Hypothalamus (tissue), 51 donors: ENCODE measurements at regions not wholly inside any gene's neighbourhood (a gene's known extent, or its start where the extent isn't known, plus 50 kb on each side); places are given as distances from the start of the nearest gene placed in this dataset.
"Not testable (repeated sequence)": the region's sequence is repeated elsewhere in the genome, so short reads cannot be mapped to it uniquely, and the experiment has no call there.

Experiments
- DNase-seq, 51 donors: peaks; one replicate each; lab custom pipeline; 2025; lab: John Stamatoyannopoulos, UW

GRCh38 chr5:5781335-5781734 is 358.9 kb downstream of the ICE1 start:
- no peak for DNase-seq

- DNase-seq = no peak
Observed at GRCh38 chr5:5780253-5780652, 357.8 kb downstream of the ICE1 start.

GRCh38 chr5:5777013-5777412 is 354.5 kb downstream of the ICE1 start:
- no peak for DNase-seq

DNA sequence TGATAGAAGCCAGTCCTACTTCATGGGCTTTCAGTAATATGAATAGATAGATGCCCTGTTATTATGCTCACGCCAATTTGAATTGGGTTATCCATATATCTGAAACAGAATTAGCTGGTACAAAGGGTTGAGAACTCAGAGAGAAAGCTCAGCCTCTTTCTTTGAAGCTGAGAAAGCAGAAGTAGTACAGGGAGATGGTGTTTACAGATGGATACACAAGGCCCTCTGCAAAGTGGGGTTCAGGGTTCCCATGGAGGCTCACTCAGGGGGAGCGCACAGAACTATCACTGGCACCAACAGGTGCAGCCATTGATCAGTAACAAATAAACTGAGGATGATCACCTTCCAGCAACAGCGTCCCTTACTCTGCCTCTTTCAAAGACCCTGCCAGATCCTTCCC is 349.7 kb downstream of the ICE1 start:
- no peak for DNase-seq

- no peak for DNase-seq
Observed at GRCh38 chr5:5770825-5771224, 348.3 kb downstream of the ICE1 start.

GRCh38 chr5:5767286-5767928 is 344.9 kb downstream of the ICE1 start:
- DNase-seq = peak in 8 of 51 donors; percentile 2 to 27 (median 8)

DNA sequence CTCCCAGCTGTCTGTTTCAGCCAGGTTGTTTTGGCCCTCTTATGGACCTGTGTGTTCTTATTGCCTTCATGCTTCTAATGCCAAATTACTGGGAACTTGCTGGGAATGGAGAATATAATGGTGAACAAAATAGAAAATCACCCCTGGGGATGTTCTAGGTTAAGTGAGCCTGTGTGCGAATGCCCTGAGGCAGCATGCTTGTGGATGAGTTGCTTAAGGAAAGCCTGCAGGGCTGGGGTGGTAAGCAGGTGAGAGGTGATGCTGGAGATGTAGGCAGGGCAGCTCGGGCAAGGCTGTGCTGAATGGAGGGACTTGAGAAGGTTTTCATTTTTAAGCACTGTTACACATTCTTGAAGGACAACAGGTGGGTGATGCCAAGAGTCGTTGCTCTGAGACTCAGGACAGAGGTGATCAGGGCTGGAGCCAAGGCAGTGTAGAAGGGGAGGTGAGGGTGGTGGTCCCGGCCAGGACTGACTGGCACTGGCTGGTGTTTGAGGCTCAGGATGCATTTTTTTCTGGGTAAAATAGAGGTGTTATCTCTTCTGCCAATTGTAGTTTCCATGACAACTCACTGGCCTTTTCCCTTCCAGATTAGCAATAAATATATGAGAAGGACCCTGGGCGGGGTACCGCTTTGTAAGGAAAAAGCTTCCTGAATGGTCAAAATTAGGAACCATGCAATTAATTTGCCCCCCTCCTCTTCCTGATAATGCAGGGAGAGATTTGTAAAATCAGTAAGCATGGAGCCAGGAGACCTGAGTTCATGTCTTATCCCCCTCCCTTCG is 342.8 kb downstream of the ICE1 start:
- DNase-seq = no peak

GRCh38 chr5:5764246-5764645 is 341.8 kb downstream of the ICE1 start:
- no peak for DNase-seq

GRCh38 chr5:5756762-5757161 is 334.3 kb downstream of the ICE1 start:
- DNase-seq = no peak

DNA sequence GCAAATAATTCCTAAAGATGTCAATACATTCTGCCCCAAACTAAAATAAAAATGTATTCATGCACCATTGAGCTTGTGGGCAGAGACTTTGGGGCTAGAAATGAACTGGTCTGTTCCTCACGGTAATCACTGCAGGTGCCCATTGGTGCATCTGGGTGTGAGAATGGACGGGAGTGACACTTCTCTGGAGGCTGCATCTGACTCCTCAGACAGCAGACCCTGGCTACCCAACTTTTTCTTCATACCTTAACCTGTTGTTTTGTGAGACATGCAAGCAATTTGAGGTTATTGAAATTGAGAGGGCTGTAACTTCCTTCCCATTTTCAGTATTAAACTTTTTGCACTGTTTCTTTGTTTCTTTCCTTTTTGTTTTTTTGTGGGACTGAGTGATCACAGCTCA is 333.4 kb downstream of the ICE1 start:
- DNase-seq = no peak

DNA sequence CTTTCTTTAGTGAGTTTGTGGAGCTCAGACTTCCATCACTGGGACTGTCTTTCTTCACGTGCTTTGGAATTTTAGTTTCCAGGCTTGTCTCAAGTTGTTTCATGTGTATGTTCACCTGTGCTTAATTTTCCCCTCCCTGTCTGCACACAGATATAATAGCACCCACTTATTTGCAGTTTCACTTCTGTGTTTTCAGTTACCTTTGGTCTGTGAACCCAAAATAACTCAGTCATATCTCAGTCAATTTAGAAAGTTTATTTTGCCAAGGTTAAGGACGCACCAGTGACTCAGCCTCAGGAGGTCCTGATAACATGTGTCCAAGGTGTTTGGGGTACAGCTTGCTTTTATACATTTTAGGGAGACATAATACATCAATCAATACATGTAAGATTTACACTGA is 330.4 kb downstream of the ICE1 start:
- DNase-seq = no peak

GRCh38 chr5:5751987-5752386 is 329.5 kb downstream of the ICE1 start:
- DNase-seq = no peak

DNA sequence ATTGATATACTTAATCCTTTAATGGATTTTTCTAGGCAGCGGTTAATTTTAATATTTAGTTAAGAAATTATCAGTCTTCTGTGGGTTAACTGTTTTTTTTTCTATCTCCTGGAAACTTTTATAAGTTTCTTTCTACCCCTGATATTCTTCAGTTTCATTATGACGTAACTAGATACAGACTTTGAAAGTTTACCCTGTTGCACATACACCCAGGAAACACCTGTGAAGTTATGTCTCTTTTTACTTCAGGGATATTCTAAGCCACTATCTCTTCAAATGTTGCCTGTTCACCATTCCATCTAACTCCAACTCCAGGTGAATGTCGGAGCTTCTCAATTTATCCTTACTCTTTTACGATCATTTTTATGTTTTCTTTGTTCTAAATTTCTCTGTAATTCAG is 329.0 kb downstream of the ICE1 start:
- DNase-seq = no peak

DNA sequence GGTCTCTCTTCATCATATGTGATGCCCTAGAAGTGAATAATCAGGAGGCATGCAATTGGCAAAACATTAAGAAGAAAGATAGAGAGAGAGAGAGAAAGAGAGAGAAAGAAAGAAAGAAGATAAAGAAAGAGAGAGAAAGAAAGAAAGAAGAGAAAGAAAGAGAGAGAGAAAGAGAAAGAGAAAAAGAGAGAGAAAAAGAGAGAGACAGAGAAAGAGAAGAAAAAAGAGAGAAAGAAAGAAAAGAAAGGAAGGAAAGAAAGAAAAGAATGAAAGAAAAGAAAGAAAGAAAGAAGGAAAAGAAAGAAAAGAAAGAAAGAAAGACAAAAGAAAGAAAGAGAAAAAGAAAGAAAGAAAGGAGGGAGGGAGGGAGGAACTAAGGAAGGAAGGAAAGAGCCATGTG is 318.9 kb downstream of the ICE1 start:
- no peak for DNase-seq

GRCh38 chr5:5739490-5739945 is 317.0 kb downstream of the ICE1 start:
- no peak for DNase-seq

- no peak for DNase-seq
Observed at GRCh38 chr5:5738797-5739489, 316.5 kb downstream of the ICE1 start.

DNA sequence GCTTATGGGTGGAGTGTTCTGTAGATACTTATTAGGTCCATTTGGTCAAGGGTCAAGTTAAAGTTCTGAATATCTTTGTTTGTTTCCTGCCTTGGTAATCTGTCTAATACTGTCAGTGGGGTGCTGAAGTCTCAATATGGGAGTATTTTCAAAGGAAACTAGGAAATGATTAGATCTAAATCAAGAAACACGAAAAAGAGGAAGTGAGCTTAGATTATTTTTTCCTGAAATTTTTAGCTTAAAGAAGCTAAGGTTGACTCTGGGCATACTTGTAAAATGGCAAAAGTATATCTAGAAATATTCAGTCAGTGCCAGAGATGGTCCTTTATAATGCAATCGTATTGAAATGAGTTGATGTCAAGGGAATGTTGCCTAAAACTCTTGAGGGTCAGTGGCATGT is 313.5 kb downstream of the ICE1 start:
- no peak for DNase-seq

GRCh38 chr5:5733058-5733457 is 310.6 kb downstream of the ICE1 start:
- DNase-seq = not testable (repeated sequence)

GRCh38 chr5:5726401-5726800 is 303.9 kb downstream of the ICE1 start:
- no peak for DNase-seq

DNA sequence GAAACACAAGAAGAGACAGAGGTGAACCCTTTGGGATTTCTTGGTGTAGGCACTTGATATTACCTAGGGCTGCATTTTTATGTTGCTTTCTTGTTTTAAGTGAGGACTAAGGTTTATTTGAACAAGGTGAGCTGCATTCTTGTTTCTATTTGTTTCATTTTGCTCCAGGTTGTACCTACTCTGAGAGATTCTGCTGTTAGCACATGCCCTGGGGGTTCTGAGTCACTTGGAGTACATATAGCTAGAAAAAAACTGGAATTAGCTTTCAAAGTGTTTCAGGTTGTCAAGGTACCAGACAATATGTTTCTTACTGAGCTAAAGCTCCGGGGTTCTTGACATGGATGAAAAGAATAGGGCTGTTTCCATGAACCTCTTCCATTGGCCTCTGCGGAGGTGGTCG is 299.4 kb downstream of the ICE1 start:
- no peak for DNase-seq

DNA sequence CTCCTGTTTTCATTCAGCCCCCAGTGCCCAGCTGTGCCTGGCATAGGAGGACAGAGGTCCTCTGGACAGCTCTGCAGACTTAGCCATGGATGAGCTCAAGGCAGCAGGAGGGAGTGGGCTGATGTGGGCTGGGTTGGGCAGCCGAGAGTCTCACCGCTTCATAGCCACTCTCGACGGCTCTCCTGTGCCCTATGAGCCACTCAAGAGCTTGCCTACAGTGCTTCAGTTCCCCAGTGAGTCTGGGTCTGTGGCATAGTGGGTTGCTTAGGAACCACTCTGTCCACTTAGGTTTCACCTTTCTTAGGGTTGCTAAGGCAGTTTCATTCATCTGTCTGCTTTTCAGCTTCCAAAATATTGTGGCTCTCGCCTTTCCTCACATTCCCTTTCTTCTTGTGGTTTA is 296.8 kb downstream of the ICE1 start:
- DNase-seq = peak in 1 of 51 donors; percentile 1

DNA sequence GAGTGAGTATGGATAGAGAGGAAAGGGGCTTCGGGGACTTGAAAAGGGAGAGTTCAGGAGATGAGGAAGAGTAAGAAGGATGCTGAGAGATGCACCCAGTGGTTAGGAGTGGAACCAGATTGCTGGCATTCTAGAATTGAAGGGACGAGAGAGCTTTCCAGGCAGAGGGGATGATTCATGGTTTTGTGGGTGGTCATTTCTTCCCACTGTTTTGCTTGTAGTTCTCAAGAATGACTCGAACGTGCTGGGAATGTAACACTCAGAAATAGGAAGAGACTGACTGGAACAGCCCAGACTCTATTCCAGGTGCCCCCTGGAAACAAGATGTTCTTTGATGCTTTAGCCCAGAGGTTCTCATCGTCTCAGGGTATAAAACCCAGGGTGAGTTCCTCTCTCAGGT is 294.2 kb downstream of the ICE1 start:
- DNase-seq = no peak
